SU-DHL-6 (cell line): ENCODE measurements at regions not wholly inside any gene's neighbourhood (a gene's known extent, or its start where the extent isn't known, plus 50 kb on each side); places are given as distances from the start of the nearest gene placed in this dataset.

Source experiments
- EZH2phosphoT487 ChIP-seq: fragments of 200-600 bp; sonication (generic), shearing (Covaris generic); conservative IDR thresholded peaks from 2 replicates; pipeline ENCODE4 v1.6.1; 2018; ENCODE audit warnings: mild to moderate bottlenecking, antibody characterized with exemption, low read length, moderate library complexity, mixed read lengths
- TF ChIP-seq, protein P1 (sequence below): fragments of 200-600 bp; sonication (generic); IDR thresholded peaks from one replicate; pipeline ENCODE4 v1.5.1; 2017; ENCODE audit warnings: antibody characterized with exemption, mild to moderate bottlenecking, low read length, moderate library complexity; ENCODE audit not compliant: insufficient read depth, poor library complexity, severe bottlenecking

- TF ChIP-seq, protein P1, sequence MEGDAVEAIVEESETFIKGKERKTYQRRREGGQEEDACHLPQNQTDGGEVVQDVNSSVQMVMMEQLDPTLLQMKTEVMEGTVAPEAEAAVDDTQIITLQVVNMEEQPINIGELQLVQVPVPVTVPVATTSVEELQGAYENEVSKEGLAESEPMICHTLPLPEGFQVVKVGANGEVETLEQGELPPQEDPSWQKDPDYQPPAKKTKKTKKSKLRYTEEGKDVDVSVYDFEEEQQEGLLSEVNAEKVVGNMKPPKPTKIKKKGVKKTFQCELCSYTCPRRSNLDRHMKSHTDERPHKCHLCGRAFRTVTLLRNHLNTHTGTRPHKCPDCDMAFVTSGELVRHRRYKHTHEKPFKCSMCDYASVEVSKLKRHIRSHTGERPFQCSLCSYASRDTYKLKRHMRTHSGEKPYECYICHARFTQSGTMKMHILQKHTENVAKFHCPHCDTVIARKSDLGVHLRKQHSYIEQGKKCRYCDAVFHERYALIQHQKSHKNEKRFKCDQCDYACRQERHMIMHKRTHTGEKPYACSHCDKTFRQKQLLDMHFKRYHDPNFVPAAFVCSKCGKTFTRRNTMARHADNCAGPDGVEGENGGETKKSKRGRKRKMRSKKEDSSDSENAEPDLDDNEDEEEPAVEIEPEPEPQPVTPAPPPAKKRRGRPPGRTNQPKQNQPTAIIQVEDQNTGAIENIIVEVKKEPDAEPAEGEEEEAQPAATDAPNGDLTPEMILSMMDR: no peak
- TF ChIP-seq EZH2phosphoT487: no peak
Measured at GRCh38 chr4:138437263-138437851, 195.2 kb upstream of the SLC7A11 start.
